Natural killer cell treated with Interleukin-12 subunit alpha and Interleukin-12 subunit beta and Interleukin-15 and Interleukin-18, amount 100 ng/mL, for 72 hours (primary cell): ENCODE measurements at regions not wholly inside any gene's neighbourhood (a gene's known extent, or its start where the extent isn't known, plus 50 kb on each side); places are given as distances from the start of the nearest gene placed in this dataset.

Experiments
- ATAC-seq, 2 donors: fragments of 150-1000 bp; cut with Tn5 transposase in 1 of 2; sonication (Bioruptor Pico), chemical (Tn5 transposase) in 1 of 2; 2 replicates each; pipeline ENCODE4 v1.10.0; 2021
- DNase-seq: peaks from one replicate; pipeline ENCODE4 v3.0.0; 2022; ENCODE audit warnings: low spot score
- H3K27ac Mint-ChIP-seq, 2 donors: 1 replicate in 1 of 2; 2 replicates in 1 of 2; pipeline ENCODE4 v1.8.0; 2022; ENCODE audit warnings: mixed read lengths in 2 of 2, mild to moderate bottlenecking in 1 of 2, moderate library complexity in 1 of 2
- H3K27me3 Mint-ChIP-seq, 2 donors: 1 replicate in 1 of 2; 2 replicates in 1 of 2; pipeline ENCODE4 v1.8.0; 2022; ENCODE audit warnings: mixed read lengths in 2 of 2
- H3K36me3 Mint-ChIP-seq: one replicate; pipeline ENCODE4 v1.8.0; 2022; ENCODE audit warnings: mixed read lengths
- H3K4me1 Mint-ChIP-seq, 2 donors: 1 replicate in 1 of 2; 2 replicates in 1 of 2; pipeline ENCODE4 v1.8.0; 2022; ENCODE audit warnings: low read depth in 2 of 2, mixed read lengths in 2 of 2, mild to moderate bottlenecking in 1 of 2
- H3K4me3 Mint-ChIP-seq: one replicate; pipeline ENCODE4 v1.8.0; 2022; ENCODE audit warnings: mixed read lengths
- H3K9me3 Mint-ChIP-seq: 2 replicates; pipeline ENCODE4 v1.8.0; 2022; ENCODE audit warnings: mixed read lengths

DNA sequence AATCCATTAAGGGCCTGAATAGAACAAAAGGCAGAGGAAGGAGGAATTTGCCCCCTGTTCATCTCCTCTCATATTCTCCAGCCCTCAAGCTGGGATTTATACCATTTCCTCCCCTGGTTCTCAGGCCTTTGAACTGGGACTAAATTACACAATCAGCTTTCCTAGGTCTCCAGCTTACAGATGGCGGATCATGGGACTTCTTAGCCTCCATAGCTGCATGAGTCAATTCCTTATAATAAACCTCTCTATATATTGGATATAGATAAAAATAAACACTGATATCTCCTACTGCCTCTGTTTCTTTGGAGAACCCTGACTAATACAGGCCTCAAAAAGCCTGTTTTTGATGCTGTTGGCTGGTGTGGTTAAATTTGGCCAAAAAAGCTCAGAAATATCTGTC lies 84.5 kb upstream of the TMEM108 start:
- Mint-ChIP-seq H3K4me1 (no peaks in the 10 kb centered on the region), H3K27ac (no peak overlapping the region), H3K36me3 (peaks cover 5% of the 10 kb centered on the region), H3K27me3 (no peaks in the 10 kb centered on the region), H3K4me3 (no peak overlapping the region), H3K9me3 (peaks cover 4% of the 10 kb centered on the region)
- no peak for ATAC-seq
- no peak for DNase-seq

DNA sequence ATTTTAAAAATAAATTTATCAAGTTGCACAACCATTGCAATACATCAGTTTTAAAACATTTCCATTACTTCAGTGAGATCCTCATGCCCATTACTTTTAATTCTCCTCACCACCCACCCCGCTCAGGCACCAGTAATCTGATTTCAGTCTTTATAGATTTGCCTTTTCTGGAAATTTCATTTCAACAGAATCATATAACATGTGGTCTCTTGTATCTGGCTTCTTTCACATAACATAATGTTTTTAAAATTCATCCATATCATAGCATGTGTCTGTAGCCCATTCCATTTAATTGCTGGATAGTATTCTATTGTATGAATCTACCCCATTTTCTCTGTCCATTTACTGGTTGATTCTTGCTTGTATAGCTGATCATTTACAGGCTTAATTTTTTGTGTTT lies 110.3 kb upstream of the TMEM108 start:
- H3K27me3 Mint-ChIP-seq = no peaks in the 10 kb centered on the region

DNA sequence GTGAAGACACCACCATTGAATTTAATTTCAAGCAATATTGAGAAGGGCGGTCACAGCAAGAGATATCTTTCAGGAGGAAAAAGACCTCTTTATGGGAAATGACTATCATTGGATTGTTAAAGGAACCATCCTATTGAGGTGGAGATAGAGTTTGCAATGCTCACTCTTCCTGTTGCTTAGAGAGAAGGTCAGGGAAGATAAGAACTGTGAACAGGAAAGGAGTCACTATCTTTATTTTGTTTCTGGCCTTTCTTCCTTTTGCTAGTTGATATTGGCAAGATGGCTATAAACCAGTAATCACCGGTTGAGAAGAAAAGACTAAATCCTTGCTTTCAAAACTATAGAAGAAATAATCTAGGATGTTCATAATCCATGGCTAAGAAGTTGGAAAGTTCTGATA lies 112.1 kb upstream of the TMEM108 start:
- Mint-ChIP-seq H3K36me3 (no peaks in the 10 kb centered on the region), H3K27me3 (no peaks in the 10 kb centered on the region)

More for the DNA sequence above, 110.3 kb upstream of the TMEM108 start:
- no peaks in the 10 kb centered on the region for H3K4me1 Mint-ChIP-seq
- H3K27ac Mint-ChIP-seq = no peak overlapping the region
- DNase-seq (no peak), ATAC-seq (no peak)
- H3K36me3 Mint-ChIP-seq = no peaks in the 10 kb centered on the region
- H3K4me3 Mint-ChIP-seq = no peak overlapping the region
- H3K9me3 Mint-ChIP-seq = peaks cover 7% of the 10 kb centered on the region

DNA sequence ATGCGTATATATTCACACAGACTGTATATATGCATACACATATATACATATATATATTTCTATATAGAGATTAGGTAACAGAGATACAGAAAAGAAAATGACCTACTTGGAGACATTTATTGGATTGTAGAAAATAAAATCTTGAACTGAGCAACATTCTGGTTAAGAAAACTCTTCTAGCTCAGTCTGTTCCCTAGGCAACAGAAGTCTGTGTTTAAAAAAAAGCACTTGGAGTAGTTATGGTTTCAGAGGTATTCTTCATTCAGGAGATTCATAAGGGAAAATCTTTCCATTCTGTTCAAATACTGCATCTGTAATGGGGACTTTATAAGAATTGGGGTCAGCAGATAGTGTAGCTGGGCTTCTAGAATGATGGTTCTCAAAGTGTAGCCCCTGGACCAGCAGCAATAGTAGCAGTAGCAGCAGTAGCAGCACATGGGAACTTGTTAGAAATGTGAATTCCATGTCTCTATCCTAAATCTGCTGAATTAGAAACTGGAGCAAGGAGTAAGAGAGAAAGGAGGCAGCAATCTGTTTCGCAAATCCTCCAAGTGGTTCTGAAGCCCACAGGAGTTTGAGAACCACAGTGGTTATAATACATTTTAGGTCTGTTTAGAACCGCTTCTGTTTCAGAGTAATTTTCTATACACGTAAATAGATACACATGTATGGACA lies 112.8 kb upstream of the TMEM108 start:
- no peak for DNase-seq
- no peaks in the 10 kb centered on the region for H3K36me3 Mint-ChIP-seq
- H3K4me1 Mint-ChIP-seq = no peaks in the 10 kb centered on the region
- H3K4me3 Mint-ChIP-seq = no peak overlapping the region
- peaks cover 3% of the 10 kb centered on the region for H3K9me3 Mint-ChIP-seq
- ATAC-seq = no peak
- no peak overlapping the region for H3K27ac Mint-ChIP-seq
- no peaks in the 10 kb centered on the region for H3K27me3 Mint-ChIP-seq

More for the DNA sequence above, 112.1 kb upstream of the TMEM108 start:
- H3K4me3 Mint-ChIP-seq = no peak overlapping the region
- no peak for ATAC-seq
- peaks cover 3% of the 10 kb centered on the region for H3K9me3 Mint-ChIP-seq
- no peak for DNase-seq
- no peaks in the 10 kb centered on the region for H3K4me1 Mint-ChIP-seq
- H3K27ac Mint-ChIP-seq = no peak overlapping the region

DNA sequence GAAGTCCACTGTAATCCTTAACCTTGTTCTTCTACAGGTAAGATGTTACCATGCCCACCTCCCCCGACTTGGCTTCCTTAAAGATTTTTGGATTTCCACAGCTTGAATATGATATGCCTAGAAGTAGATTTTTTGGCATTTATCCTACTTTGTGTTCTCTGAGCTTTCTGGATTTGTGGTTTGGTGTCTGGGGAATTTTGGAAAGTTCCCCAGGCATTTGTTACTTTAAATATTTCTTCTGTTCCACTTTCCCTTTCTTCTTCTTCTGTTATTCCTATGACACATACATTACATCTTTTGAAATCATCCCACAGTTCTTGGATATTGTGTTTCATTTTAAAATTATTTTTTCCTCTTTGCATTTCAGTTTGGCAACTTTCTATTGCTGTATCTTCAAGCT lies 122.1 kb upstream of the TMEM108 start:
- Mint-ChIP-seq H3K9me3 (peaks cover 6% of the 10 kb centered on the region), H3K4me3 (no peak overlapping the region), H3K36me3 (no peaks in the 10 kb centered on the region), H3K27me3 (no peaks in the 10 kb centered on the region), H3K27ac (no peak overlapping the region), H3K4me1 (no peaks in the 10 kb centered on the region)
- ATAC-seq (no peak), DNase-seq (no peak)

DNA sequence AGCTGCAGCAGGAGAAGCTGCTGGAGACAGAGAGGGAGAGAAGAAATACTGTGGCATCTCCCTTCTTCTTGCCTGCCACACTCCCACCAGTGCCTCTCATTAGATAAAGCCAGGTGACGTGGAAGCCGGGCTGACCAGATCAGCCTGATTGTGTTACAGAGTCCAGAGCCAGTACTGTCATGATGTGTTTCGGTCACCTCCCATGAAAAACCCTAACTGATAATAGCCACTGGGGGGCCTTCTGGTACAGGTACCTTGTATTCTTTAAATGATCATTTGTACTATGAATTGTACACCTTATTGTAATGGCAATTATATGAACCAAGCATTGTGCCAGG lies 125.8 kb upstream of the TMEM108 start:
- Mint-ChIP-seq H3K4me3 (no peak overlapping the region), H3K9me3 (no peaks in the 10 kb centered on the region), H3K27me3 (no peaks in the 10 kb centered on the region), H3K36me3 (no peaks in the 10 kb centered on the region), H3K4me1 (no peaks in the 10 kb centered on the region), H3K27ac (no peak overlapping the region)
- no peak for DNase-seq
- no peak for ATAC-seq

DNA sequence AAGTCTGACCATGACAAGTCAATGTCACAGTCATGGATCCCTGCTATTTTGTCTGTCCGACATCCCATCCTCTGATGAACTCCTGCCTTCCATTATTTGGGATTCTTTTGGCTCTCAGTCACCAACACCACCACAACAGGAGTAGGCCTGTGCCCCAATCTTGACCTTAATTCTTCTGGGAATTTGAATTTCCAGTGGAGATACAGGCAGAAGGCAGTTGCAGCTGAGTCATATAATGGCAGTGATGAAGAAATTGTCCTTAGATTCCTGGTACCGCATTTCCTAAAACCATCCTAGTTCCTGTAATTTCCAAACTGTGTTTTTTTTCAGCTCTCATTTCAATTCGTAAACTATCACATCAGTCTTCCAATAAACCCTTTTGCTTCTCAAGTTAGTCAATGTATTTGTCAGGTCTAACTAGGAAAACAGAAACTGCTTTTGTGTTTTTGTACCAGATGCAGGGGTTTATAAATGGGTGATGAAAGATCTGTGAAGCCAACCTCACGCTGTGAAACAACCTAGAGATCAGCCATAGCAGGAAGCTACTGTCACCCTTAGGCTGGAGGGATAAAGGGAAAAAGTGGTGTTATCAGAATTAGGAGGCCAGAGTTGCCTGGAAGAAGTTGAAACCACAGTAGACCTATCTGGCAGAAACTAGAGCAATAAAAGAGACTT lies 126.3 kb upstream of the TMEM108 start:
- H3K9me3 Mint-ChIP-seq = no peaks in the 10 kb centered on the region
- no peaks in the 10 kb centered on the region for H3K36me3 Mint-ChIP-seq
- no peak overlapping the region for H3K4me3 Mint-ChIP-seq
- H3K4me1 Mint-ChIP-seq = no peaks in the 10 kb centered on the region
- H3K27ac Mint-ChIP-seq = no peak overlapping the region
- H3K27me3 Mint-ChIP-seq = no peaks in the 10 kb centered on the region
- ATAC-seq = no peak
- no peak for DNase-seq

DNA sequence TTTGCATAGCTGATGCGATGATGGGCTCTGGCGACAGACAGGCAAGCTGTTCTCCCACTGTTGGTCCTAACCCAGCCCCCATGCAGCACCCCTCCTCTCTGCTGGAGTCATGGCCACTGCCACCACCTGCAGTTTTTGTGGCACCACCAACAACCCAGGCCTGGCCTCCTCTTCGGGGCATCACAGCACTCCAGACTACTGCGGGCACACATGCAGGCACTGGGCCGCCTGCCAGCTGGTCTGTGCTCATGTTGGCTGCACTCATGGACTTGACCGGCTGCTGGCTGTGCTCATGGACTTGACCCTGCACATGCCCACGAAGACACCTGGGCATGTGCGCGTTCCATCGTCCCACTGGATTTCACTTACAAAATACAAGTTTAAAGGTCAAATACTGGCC lies 130.9 kb upstream of the TMEM108 start:
- no peak overlapping the region for H3K27ac Mint-ChIP-seq
- DNase-seq (no peak), ATAC-seq (no peak)
- no peaks in the 10 kb centered on the region for H3K27me3 Mint-ChIP-seq
- H3K9me3 Mint-ChIP-seq = peaks cover 5% of the 10 kb centered on the region
- no peaks in the 10 kb centered on the region for H3K4me1 Mint-ChIP-seq
- H3K4me3 Mint-ChIP-seq = no peak overlapping the region
- no peaks in the 10 kb centered on the region for H3K36me3 Mint-ChIP-seq

DNA sequence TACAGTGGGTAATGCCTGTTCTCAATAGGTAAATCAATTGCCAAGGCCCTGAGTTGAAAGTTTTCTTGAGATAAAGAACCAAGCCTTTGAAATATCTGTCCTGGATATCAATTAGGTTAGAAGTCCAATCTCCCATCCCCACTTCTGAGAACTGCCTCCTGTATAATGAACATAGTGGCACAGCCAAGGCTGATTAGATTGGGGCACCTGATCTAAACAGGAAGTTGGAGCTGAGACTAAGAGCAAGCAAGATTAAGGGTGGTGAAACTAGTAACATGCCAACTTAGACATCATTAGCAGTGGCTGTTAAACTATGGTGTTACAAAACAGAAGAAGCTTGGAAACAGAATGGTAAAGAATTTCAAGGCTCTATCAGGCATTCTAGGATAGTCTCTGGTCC lies 137.7 kb upstream of the TMEM108 start:
- Mint-ChIP-seq H3K4me3 (no peak overlapping the region), H3K9me3 (peaks cover 5% of the 10 kb centered on the region), H3K27me3 (no peaks in the 10 kb centered on the region), H3K36me3 (no peaks in the 10 kb centered on the region), H3K4me1 (no peaks in the 10 kb centered on the region), H3K27ac (no peak overlapping the region)
- ATAC-seq (no peak), DNase-seq (no peak)

DNA sequence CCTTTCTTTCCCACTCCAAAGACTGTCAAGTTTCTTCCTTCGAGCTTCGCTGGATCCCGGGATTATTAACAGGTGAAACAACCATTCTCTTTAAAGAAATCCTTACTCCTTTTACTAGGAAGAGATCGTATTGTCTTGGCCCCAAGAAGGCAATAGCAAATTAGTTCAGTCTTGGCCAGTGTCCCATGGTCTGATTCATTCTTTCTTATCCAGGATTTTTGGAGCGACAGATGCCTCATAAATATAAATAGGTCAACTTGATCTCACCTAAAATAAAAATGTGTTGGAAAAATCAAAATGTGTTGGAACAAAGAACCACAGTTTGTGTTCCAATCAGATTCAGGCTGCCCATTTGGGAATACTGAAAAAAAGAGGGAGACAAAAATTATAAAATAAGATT lies 140.1 kb upstream of the TMEM108 start:
- H3K27me3 Mint-ChIP-seq = no peaks in the 10 kb centered on the region
- no peak overlapping the region for H3K4me3 Mint-ChIP-seq
- H3K36me3 Mint-ChIP-seq = no peaks in the 10 kb centered on the region
- peaks cover 5% of the 10 kb centered on the region for H3K9me3 Mint-ChIP-seq
- H3K27ac Mint-ChIP-seq = no peak overlapping the region
- no peak for ATAC-seq
- H3K4me1 Mint-ChIP-seq = no peaks in the 10 kb centered on the region
- no peak for DNase-seq

DNA sequence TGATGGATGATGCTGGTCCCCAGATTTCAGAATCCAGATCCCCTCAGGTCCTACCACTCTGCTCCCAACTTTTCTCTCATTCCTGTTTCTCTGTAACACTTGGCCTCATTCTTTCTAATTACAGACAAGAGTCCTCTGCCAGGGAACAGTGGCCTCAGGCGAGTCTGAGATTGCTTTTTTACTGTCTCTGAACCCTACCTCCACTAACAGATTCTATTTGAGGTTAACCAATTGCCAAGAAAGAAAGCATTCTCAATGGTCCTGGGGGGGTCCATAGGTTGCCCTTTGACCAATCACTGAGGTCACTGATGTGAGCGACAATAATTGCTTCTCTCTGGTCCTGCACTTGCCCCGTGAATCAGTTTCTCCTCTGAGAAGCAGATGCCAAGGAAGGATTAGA lies 145.2 kb upstream of the TMEM108 start:
- Mint-ChIP-seq H3K27ac (no peak overlapping the region), H3K36me3 (no peaks in the 10 kb centered on the region), H3K27me3 (no peaks in the 10 kb centered on the region), H3K4me1 (no peaks in the 10 kb centered on the region), H3K4me3 (no peak overlapping the region), H3K9me3 (peaks cover 6% of the 10 kb centered on the region)
- no peak for DNase-seq
- no peak for ATAC-seq

DNA sequence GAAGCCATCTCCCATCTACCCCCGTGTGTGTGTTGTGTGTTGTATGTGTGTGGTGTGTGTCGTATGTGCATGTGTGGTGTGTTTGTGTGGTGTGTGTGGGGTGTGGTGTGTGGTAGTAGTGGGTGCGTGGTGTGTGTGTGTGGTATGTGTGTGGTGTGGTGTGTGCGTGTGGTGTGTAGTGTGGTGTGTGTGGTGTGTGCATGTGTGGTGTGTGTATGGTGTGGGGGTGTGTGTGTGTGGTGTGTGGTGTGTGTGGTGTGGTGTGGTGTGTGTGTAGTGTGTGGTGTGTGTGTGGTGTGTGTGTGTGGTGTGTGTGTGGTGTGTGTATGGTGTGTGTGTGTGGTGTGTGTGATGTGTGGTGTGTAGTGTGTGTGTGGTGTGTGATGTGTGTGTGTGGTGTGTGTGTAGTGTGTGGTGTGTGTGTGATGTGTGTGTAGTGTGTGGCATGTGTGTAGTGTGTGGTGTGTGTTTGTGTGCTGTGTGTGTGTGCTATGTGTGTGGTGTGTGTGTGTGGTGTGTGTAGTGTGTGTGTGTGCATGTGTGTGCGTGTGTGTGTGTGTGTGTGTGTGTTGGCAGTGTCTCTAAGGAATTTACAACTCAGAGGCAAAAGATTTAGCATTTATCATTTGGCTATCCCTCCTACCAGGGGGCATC lies 156.3 kb upstream of the TMEM108 start:
- Mint-ChIP-seq H3K27me3 (no peaks in the 10 kb centered on the region), H3K9me3 (peaks cover 4% of the 10 kb centered on the region), H3K36me3 (no peaks in the 10 kb centered on the region), H3K4me3 (no peak overlapping the region), H3K4me1 (no peaks in the 10 kb centered on the region), H3K27ac (no peak overlapping the region)
- ATAC-seq (peak; percentile 15 to 36), DNase-seq (no peak)

DNA sequence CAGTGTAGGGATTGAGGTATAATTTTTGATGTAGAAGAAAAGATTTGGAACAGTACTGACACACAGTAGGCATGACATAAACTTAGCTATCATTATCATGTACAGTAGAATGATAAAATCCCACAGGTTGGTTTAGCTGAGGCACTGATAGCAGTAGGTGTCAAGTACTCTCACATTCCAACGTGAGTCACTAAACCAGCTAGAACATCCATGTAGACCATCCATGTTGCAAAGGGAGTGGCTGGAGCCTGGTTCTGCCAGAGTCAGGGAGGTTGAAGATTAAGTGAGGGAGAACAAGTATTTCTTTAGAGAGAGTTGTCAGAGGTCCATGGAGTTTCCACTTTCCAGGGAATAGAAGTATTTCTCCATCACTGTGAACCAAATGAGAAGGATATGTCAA lies 157.2 kb upstream of the TMEM108 start:
- no peak overlapping the region for H3K4me3 Mint-ChIP-seq
- H3K27me3 Mint-ChIP-seq = no peaks in the 10 kb centered on the region
- peaks cover 8% of the 10 kb centered on the region for H3K9me3 Mint-ChIP-seq
- ATAC-seq (no peak), DNase-seq (no peak)
- H3K4me1 Mint-ChIP-seq = no peaks in the 10 kb centered on the region
- H3K36me3 Mint-ChIP-seq = no peaks in the 10 kb centered on the region
- no peak overlapping the region for H3K27ac Mint-ChIP-seq

DNA sequence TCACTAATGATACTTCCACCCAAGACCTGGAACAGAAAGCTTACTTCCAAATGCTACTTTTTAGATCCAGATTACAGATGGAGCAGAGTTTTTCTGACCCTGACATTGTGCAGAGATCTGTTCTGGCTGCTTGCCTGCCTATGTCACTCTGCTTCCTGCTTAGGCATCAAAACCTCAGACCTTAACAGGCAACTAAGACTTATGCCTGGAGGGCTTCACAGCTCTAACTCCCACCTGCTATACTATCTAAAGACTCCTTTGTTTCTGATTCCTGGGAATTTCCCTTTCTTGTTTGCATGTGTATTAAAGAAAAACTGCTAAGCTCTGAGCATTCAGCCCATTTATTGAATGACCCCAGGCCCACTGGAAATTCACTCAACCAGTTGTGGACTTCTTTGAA lies 157.4 kb upstream of the NPHP3 start:
- Mint-ChIP-seq H3K27me3 (no peaks in the 10 kb centered on the region), H3K4me1 (no peaks in the 10 kb centered on the region), H3K27ac (no peak overlapping the region), H3K36me3 (no peaks in the 10 kb centered on the region), H3K4me3 (no peak overlapping the region), H3K9me3 (peaks cover 8% of the 10 kb centered on the region)
- DNase-seq = no peak
- ATAC-seq = no peak
